GM12864 (cell line): ENCODE measurements at regions not wholly inside any gene's neighbourhood (a gene's known extent, or its start where the extent isn't known, plus 50 kb on each side); places are given as distances from the start of the nearest gene placed in this dataset.

Source experiments
- DNase-seq: peaks from one replicate; pipeline ENCODE4 v3.0.0-alpha.2; 2011; ENCODE audit warnings: low read depth
- H3K4me3 ChIP-seq: 2 replicates; pipeline ENCODE4 v1.5.1; 2011; ENCODE audit warnings: mild to moderate bottlenecking, low read depth, low read length, control low read depth
- CTCF ChIP-seq: IDR thresholded peaks from 2 replicates; pipeline ENCODE4 v1.5.1; 2011; ENCODE audit warnings: low read depth, mild to moderate bottlenecking, moderate library complexity, low read length, control low read depth, inconsistent platforms; ENCODE audit errors: missing control alignments

DNA sequence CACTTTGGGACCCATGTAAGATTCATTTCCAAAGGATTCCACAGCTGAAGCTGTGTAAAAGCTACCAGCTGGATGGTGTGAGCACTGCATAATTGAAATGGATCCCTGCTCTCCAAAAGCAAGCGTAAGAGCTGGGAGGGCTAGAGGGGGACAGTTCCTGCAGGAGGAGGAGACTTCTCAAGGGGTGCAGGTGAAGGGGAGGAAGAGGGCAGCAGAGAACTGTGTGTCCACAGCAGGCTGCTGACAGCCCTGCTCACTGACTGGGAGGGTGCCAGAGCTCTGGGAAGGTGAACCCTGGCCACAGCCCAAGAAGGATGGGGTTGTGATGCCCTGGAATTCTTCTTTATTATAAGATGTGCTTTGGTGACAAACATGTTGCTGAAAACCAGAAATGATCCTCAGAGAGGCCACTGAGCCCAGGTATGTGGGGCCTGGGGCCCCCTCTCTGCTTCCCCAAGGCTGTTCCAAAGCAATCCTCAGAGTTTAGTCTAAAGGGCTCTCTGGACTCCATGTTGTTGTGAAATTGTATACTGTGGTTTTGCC, 112.8 kb upstream of the SLC25A48 start:
- no peak for TF ChIP-seq CTCF
- no peak overlapping the region for H3K4me3 ChIP-seq
- no peak for DNase-seq

DNA sequence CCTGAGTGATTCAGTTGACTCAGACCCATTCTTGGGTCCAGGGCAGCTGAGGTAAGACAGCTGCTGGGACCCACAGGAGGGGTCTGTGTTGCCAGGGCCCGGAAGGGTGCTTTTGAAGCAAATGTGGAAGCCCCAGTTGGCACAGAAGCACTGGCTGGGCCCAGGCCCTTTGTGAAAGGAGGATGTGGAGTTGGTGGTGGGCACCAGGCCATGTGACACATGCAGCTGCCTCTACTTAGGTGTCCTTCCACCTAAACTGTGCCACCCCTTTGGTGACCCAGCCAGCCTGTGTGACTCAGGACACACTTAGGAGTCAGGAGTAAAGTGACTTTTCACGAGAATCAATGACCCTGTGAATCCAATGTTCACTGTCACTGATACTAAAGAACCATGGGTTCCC, 114.3 kb upstream of the SLC25A48 start:
- H3K4me3 ChIP-seq, result no peak overlapping the region
- DNase-seq, result no peak
- no peak for TF ChIP-seq CTCF

DNA sequence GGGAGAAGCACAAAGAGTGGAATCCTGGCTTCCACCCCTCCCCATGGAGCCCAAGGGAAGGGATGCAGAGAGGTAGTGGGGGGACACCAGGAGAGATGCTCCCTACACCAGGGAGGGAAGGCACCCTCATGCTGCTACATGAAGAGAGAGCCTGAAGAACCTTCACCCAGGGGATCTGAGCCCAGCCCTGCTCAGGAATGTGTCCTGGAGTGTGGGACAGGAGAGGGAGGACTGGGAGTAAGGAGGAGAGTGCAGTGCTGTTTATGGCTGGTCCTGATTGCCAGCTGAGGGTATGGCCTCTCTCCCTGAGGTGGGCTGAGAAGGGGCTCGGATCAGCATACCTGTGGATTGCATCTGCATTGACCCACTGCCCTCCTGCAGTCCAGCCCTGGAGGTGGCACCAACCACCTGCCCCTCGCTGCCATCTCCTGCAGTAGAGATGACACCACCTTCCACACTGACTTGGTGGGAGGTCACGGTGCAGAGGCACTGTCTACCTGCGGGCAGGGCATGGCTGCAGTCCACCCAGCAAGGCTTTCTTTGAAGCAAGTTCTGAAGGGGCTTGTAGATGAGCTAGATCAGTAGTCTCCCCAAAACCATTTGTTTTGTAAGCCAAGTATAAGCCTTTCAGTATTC, 114.9 kb upstream of the SLC25A48 start:
- no peak overlapping the region for H3K4me3 ChIP-seq
- DNase-seq, result no peak
- TF ChIP-seq CTCF, result no peak

GRCh38 chr5:135718651-135719050, 115.8 kb upstream of the SLC25A48 start:
- H3K4me3 ChIP-seq, result no peak overlapping the region
- DNase-seq, result no peak
- no peak for TF ChIP-seq CTCF

GRCh38 chr5:135718151-135718550, 116.3 kb upstream of the SLC25A48 start:
- DNase-seq, result no peak
- H3K4me3 ChIP-seq, result no peak overlapping the region
- no peak for TF ChIP-seq CTCF

- DNase-seq, result no peak
- no peak for TF ChIP-seq CTCF
- H3K4me3 ChIP-seq, result no peak overlapping the region
Observed at GRCh38 chr5:135715267-135716055, 119.0 kb upstream of the SLC25A48 start.
